GM12891 (cell line): ENCODE measurements at regions not wholly inside any gene's neighbourhood (a gene's known extent, or its start where the extent isn't known, plus 50 kb on each side); places are given as distances from the start of the nearest gene placed in this dataset.

Experiments
- DNase-seq: peaks from one replicate; pipeline ENCODE4 v3.0.0; 2011; ENCODE audit warnings: low spot score; ENCODE audit not compliant: insufficient read length
- FAIRE-seq: peaks from 2 replicates; lab custom pipeline; 2011; peaks lifted over from hg19 to GRCh38; lab: Jason Lieb, UNC
- PAX5 ChIP-seq: IDR thresholded peaks from 2 replicates; pipeline ENCODE4 v1.6.1; 2011; ENCODE audit warnings: low read length, moderate library complexity, mild to moderate bottlenecking; ENCODE audit not compliant: insufficient read depth, severe bottlenecking
- POLR2A ChIP-seq: IDR thresholded peaks from 2 replicates; pipeline ENCODE4 v1.6.1; 2011; ENCODE audit warnings: low read depth, low read length, control low read depth
- POLR2AphosphoS5 ChIP-seq: IDR thresholded peaks from 2 replicates; pipeline ENCODE4 v1.6.1; 2011; ENCODE audit warnings: low read depth, low read length, control low read depth
- POU2F2 ChIP-seq: IDR thresholded peaks from 2 replicates; pipeline ENCODE4 v1.6.1; 2011; ENCODE audit warnings: low read depth, mild to moderate bottlenecking, control low read depth, low read length, moderate library complexity
- SPI1 ChIP-seq: IDR thresholded peaks from 2 replicates; pipeline ENCODE4 v1.6.1; 2011; ENCODE audit warnings: low read depth, low read length, control low read depth
- TAF1 ChIP-seq: IDR thresholded peaks from 2 replicates; pipeline ENCODE4 v1.6.1; 2011; ENCODE audit warnings: low read depth, low read length, control low read depth

GRCh38 chr5:168014433-168015123 lies 276.9 kb upstream of the WWC1 start:
- FAIRE-seq = no peak
- DNase-seq = no peak
- TF ChIP-seq TAF1 (no peak), POU2F2 (no peak), POLR2A (no peak), PAX5 (no peak), SPI1 (no peak)

- no peak for TF ChIP-seq POLR2A
- no peak for TF ChIP-seq TAF1
- no peak for TF ChIP-seq POU2F2
- TF ChIP-seq SPI1 = no peak
- no peak for TF ChIP-seq POLR2AphosphoS5
- no peak for TF ChIP-seq PAX5
- no peak for DNase-seq
- FAIRE-seq = no peak
Measured at GRCh38 chr5:168015506-168015905, 275.9 kb upstream of the WWC1 start.

GRCh38 chr5:168017313-168017712 lies 274.1 kb upstream of the WWC1 start:
- DNase-seq (no peak), FAIRE-seq (no peak)
- no peak for TF ChIP-seq POLR2A
- TF ChIP-seq POLR2AphosphoS5 = no peak
- TF ChIP-seq POU2F2 = no peak
- TF ChIP-seq SPI1 = no peak
- no peak for TF ChIP-seq PAX5
- no peak for TF ChIP-seq TAF1

- DNase-seq = no peak
- TF ChIP-seq POLR2AphosphoS5 (no peak), POLR2A (no peak), SPI1 (no peak), POU2F2 (no peak), TAF1 (no peak), PAX5 (no peak)
- no peak for FAIRE-seq
Measured at GRCh38 chr5:168019143-168019542, 272.3 kb upstream of the WWC1 start.

GRCh38 chr5:168020542-168021294 lies 270.7 kb upstream of the WWC1 start:
- no peak for DNase-seq
- FAIRE-seq = no peak
- no peak for TF ChIP-seq PAX5
- TF ChIP-seq POU2F2 = no peak
- TF ChIP-seq POLR2AphosphoS5 = no peak
- TF ChIP-seq SPI1 = no peak
- no peak for TF ChIP-seq POLR2A
- no peak for TF ChIP-seq TAF1

- DNase-seq (no peak), FAIRE-seq (no peak)
- no peak for TF ChIP-seq SPI1
- TF ChIP-seq PAX5 = no peak
- no peak for TF ChIP-seq POLR2AphosphoS5
- no peak for TF ChIP-seq TAF1
- no peak for TF ChIP-seq POLR2A
- TF ChIP-seq POU2F2 = no peak
Measured at GRCh38 chr5:168022446-168023169, 268.8 kb upstream of the WWC1 start.

- DNase-seq (no peak), FAIRE-seq (no peak)
- TF ChIP-seq POLR2A (no peak), SPI1 (no peak), POU2F2 (no peak), POLR2AphosphoS5 (no peak), PAX5 (no peak), TAF1 (no peak)
Measured at GRCh38 chr5:168023191-168023590, 268.3 kb upstream of the WWC1 start.

- no peak for DNase-seq
- no peak for FAIRE-seq
- no peak for TF ChIP-seq POLR2A
- no peak for TF ChIP-seq POLR2AphosphoS5
- no peak for TF ChIP-seq PAX5
- no peak for TF ChIP-seq POU2F2
- no peak for TF ChIP-seq TAF1
- TF ChIP-seq SPI1 = no peak
Measured at GRCh38 chr5:168024306-168024705, 267.1 kb upstream of the WWC1 start.

- DNase-seq (no peak), FAIRE-seq (no peak)
- no peak for TF ChIP-seq SPI1
- TF ChIP-seq POU2F2 = no peak
- TF ChIP-seq POLR2AphosphoS5 = no peak
- TF ChIP-seq POLR2A = no peak
- TF ChIP-seq PAX5 = no peak
Measured at GRCh38 chr5:168027007-168027406, 264.4 kb upstream of the WWC1 start.
